Occipital lobe (tissue), 1 donor: ENCODE measurements at regions not wholly inside any gene's neighbourhood (a gene's known extent, or its start where the extent isn't known, plus 50 kb on each side); places are given as distances from the start of the nearest gene placed in this dataset.

ENCODE experiments used
- DNase-seq: peaks from one replicate; lab custom pipeline; 2025; lab: John Stamatoyannopoulos, UW

GRCh38 chr2:52181080-52181479 is 1149.1 kb upstream of the NRXN1 start:
- no peak for DNase-seq

GRCh38 chr2:52178845-52179244 is 1146.9 kb upstream of the NRXN1 start:
- no peak for DNase-seq

- DNase-seq, result no peak
These were observed 1113.1 kb upstream of the NRXN1 start for GRCh38 chr2:52145005-52145404.

GRCh38 chr2:52144590-52144989 is 1112.7 kb upstream of the NRXN1 start:
- DNase-seq, result no peak

GRCh38 chr2:52141076-52141475 is 1109.1 kb upstream of the NRXN1 start:
- no peak for DNase-seq

- DNase-seq, result no peak
These were observed 1107.3 kb upstream of the NRXN1 start for GRCh38 chr2:52139241-52139640.

- DNase-seq, result no peak
These were observed 1103.3 kb upstream of the NRXN1 start for GRCh38 chr2:52135235-52135634.

GRCh38 chr2:52128081-52128480 is 1096.1 kb upstream of the NRXN1 start:
- DNase-seq, result no peak

GRCh38 chr2:52127527-52127926 is 1095.6 kb upstream of the NRXN1 start:
- no peak for DNase-seq

- no peak for DNase-seq
These were observed 1085.4 kb upstream of the NRXN1 start for GRCh38 chr2:52117299-52117698.

GRCh38 chr2:52115750-52116149 is 1083.8 kb upstream of the NRXN1 start:
- DNase-seq, result no peak

GRCh38 chr2:52113338-52113737 is 1081.4 kb upstream of the NRXN1 start:
- no peak for DNase-seq

- no peak for DNase-seq
These were observed 1080.2 kb upstream of the NRXN1 start for GRCh38 chr2:52112141-52112540.

- DNase-seq, result no peak
These were observed 1075.2 kb upstream of the NRXN1 start for GRCh38 chr2:52107124-52107523.

GRCh38 chr2:52097071-52097470 is 1065.1 kb upstream of the NRXN1 start:
- no peak for DNase-seq

- DNase-seq, result no peak
These were observed 1052.8 kb upstream of the NRXN1 start for GRCh38 chr2:52084759-52085158.

- DNase-seq, result no peak
These were observed 1051.3 kb upstream of the NRXN1 start for GRCh38 chr2:52083214-52083613.

- no peak for DNase-seq
These were observed 1050.7 kb upstream of the NRXN1 start for GRCh38 chr2:52082646-52083045.

- DNase-seq, result no peak
These were observed 1047.7 kb upstream of the NRXN1 start for GRCh38 chr2:52079602-52080001.

GRCh38 chr2:52077159-52077558 is 1045.2 kb upstream of the NRXN1 start:
- no peak for DNase-seq

GRCh38 chr2:52074130-52074719 is 1042.3 kb upstream of the NRXN1 start:
- no peak for DNase-seq

- no peak for DNase-seq
These were observed 1041.0 kb upstream of the NRXN1 start for GRCh38 chr2:52072949-52073348.

- DNase-seq, result no peak
These were observed 1038.7 kb upstream of the NRXN1 start for GRCh38 chr2:52070665-52071064.

GRCh38 chr2:52064234-52064633 is 1032.3 kb upstream of the NRXN1 start:
- DNase-seq, result no peak
